ENCODE measurements at regions not wholly inside any gene's neighbourhood (a gene's known extent, or its start where the extent isn't known, plus 50 kb on each side); places are given as distances from the start of the nearest gene placed in this dataset.

GRCh38 chr3:139203752-139204151 lies 140.1 kb upstream of the MRPS22 start:
- TF ChIP-seq, protein P1, sequence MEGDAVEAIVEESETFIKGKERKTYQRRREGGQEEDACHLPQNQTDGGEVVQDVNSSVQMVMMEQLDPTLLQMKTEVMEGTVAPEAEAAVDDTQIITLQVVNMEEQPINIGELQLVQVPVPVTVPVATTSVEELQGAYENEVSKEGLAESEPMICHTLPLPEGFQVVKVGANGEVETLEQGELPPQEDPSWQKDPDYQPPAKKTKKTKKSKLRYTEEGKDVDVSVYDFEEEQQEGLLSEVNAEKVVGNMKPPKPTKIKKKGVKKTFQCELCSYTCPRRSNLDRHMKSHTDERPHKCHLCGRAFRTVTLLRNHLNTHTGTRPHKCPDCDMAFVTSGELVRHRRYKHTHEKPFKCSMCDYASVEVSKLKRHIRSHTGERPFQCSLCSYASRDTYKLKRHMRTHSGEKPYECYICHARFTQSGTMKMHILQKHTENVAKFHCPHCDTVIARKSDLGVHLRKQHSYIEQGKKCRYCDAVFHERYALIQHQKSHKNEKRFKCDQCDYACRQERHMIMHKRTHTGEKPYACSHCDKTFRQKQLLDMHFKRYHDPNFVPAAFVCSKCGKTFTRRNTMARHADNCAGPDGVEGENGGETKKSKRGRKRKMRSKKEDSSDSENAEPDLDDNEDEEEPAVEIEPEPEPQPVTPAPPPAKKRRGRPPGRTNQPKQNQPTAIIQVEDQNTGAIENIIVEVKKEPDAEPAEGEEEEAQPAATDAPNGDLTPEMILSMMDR (IDR thresholded peaks at IDR 0.05): no peak
- TF ChIP-seq EZH2 (IDR thresholded peaks at IDR 0.05; ENCODE audit: borderline replicate concordance, insufficient read depth, low read depth, low read length, poor library complexity, severe bottlenecking): no peak

Measured in B cell (primary cell).